ENCODE measurements at regions not wholly inside any gene's neighbourhood (a gene's known extent, or its start where the extent isn't known, plus 50 kb on each side); places are given as distances from the start of the nearest gene placed in this dataset.

GRCh38 chr9:38160613-38161215 lies 91.7 kb upstream of the SHB start:
- no peaks in the 10 kb centered on the region for H3K9me3 Mint-ChIP-seq
- Histone ChIP-seq H2BK5ac (ENCODE audit: insufficient read length, low read length) (no peak overlapping the region), H2BK15ac (ENCODE audit: low read depth, low read length) (no peak overlapping the region), H2AFZ (ENCODE audit: low read length) (no peak overlapping the region), H4K91ac (ENCODE audit: insufficient read length, low read depth, low read length) (no peak overlapping the region), H2BK20ac (ENCODE audit: low read depth, low read length, poor library complexity, severe bottlenecking) (no peak overlapping the region), H3K18ac (ENCODE audit: insufficient read length, low read depth, low read length) (no peak overlapping the region), H3K79me2 (ENCODE audit: insufficient read depth, low read length) (no peaks in the 10 kb centered on the region), H4K5ac (ENCODE audit: insufficient read length, low read depth, low read length) (no peak overlapping the region), H3K23me2 (ENCODE audit: insufficient read length, low read depth, low read length, poor library complexity, severe bottlenecking) (no peaks in the 10 kb centered on the region), H3K27me3 (ENCODE audit: insufficient read depth, low read length) (no peaks in the 10 kb centered on the region), H3K4me1 (ENCODE audit: insufficient read depth, low read length) (no peaks in the 10 kb centered on the region), H3K27ac (ENCODE audit: insufficient read length, low read depth, low read length) (no peak overlapping the region), H2BK12ac (ENCODE audit: insufficient read length, low read depth, low read length) (no peak overlapping the region), H4K20me1 (ENCODE audit: control insufficient read depth, insufficient read depth, insufficient read length) (no peaks in the 10 kb centered on the region), H3K23ac (ENCODE audit: insufficient read length, low read depth, low read length) (no peak overlapping the region), H3K14ac (ENCODE audit: insufficient read depth, low read length) (no peak overlapping the region), H3K4me2 (ENCODE audit: insufficient read depth, insufficient read length, low read length) (no peak overlapping the region), H3K79me1 (ENCODE audit: insufficient read depth, low read depth, low read length, poor library complexity, severe bottlenecking) (no peaks in the 10 kb centered on the region), H3K9me3 (ENCODE audit: control insufficient read depth, low read depth, low read length) (no peaks in the 10 kb centered on the region), H3K9ac (ENCODE audit: extremely low read depth, insufficient read length, low read length) (no peak overlapping the region), H3K4ac (ENCODE audit: low read depth, low read length) (no peak overlapping the region), H4K8ac (replicated peaks; ENCODE audit: insufficient read length, low read depth, low read length) (no peak overlapping the region), H2AK5ac (ENCODE audit: insufficient read length, low read length) (no peak overlapping the region), H2BK120ac (ENCODE audit: low read depth, low read length, poor library complexity, severe bottlenecking) (no peak overlapping the region), H3T11ph (ENCODE audit: low read length) (no peak overlapping the region), H3K56ac (ENCODE audit: insufficient read length, low read depth, low read length) (no peak overlapping the region)
- peaks cover 46% of the 10 kb centered on the region for H3K27me3 Mint-ChIP-seq (ENCODE audit: low read depth)
- H3K36me3 Mint-ChIP-seq (ENCODE audit: insufficient read depth in 1 of 3, low read depth in 3 of 3) = no peaks in the 10 kb centered on the region
- no CpG with 5 or more reads among the region's 9 CpGs for WGBS (ENCODE audit: extremely low coverage, insufficient read length, low lambda C conversion rate)
- peak; percentile 78 for DNase-seq
- H3K4me1 Mint-ChIP-seq = peaks cover 0 to 2% of the 10 kb centered on the region in 2 experiments; a peak in 2 of 4 replicates
- H3K27ac Mint-ChIP-seq = no peak overlapping the region
- no peak overlapping the region for H3K4me3 Mint-ChIP-seq
- peak; percentile 95 for TF ChIP-seq CTCF (conservative IDR thresholded peaks at IDR 0.05)

Measured in H9 (cell line).